ENCODE measurements at regions not wholly inside any gene's neighbourhood (a gene's known extent, or its start where the extent isn't known, plus 50 kb on each side); places are given as distances from the start of the nearest gene placed in this dataset.
"Not testable (repeated sequence)": the region's sequence is repeated elsewhere in the genome, so short reads cannot be mapped to it uniquely, and the experiment has no call there.

DNA sequence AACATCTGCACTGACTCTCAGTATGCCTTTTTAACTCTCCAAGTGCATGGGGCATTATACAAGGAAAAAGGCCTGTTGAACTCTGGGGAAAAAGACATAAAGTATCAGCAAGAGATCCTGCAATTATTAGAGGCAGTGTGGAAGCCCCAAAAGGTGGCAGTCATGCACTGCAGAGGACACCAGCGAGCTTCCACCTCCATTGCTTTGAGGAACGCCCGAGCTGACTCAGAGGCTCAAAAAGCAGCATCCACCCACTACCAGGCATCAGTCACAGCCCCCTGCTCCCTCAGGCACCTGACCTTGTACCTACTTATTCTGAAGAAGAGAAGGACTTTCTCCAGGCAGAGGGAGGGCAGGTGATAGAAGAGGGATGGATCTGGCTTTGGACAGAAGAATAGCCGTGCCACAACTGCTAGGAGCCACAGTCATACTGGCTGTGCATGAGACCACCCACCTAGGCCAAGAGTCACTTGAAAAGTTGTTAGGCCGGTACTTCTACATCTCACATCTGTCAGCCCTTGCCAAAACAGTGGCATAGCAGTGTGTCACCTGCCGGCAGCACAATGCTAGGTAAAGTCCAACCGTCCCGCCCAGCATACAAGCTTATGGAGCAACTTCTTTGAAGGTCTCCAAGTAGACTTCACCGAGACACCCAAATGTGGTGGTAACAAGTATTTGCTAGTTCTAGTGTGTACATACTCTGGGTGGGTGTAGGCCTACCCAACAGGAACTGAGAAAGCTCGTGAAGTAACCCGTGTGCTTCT is 439.1 kb upstream of the CA10 start:
- not testable (repeated sequence) for DNase-seq (ENCODE audit: extremely low read depth in 1 of 11, low read depth in 9 of 11, low spot score in 4 of 11)

DNA sequence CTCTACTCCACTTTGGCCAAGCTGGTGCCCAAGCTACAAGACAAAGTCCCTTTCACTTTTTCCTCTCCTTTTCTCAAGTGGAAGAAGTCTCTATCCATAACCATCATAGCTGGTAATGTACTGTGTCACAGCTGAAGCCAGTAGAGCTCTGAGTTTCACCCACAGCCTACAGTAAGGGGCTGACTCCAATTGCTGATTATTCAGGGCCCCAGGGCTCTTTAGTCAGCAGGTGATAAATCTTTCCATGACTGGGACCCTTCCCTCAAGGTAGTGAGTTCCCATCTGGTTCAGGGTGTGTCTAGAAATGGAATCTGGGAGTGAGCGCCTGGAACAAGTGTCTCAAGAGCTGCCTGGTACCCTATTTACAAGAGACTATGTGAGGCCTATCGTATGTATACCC is 436.0 kb upstream of the CA10 start:
- no peak for DNase-seq (ENCODE audit: extremely low read depth in 1 of 11, low read depth in 9 of 11, low spot score in 4 of 11)

GRCh38 chr17:52546990-52547389 is 388.5 kb upstream of the CA10 start:
- no peak for DNase-seq (ENCODE audit: extremely low read depth in 1 of 11, low read depth in 9 of 11, low spot score in 4 of 11)

- DNase-seq (ENCODE audit: extremely low read depth in 1 of 11, low read depth in 9 of 11, low spot score in 4 of 11), result no peak
These were observed 388.0 kb upstream of the CA10 start for GRCh38 chr17:52546493-52546892.

- DNase-seq (ENCODE audit: extremely low read depth in 1 of 11, low read depth in 9 of 11, low spot score in 4 of 11), result no peak
These were observed 378.9 kb upstream of the CA10 start for GRCh38 chr17:52537421-52537820.

- DNase-seq (ENCODE audit: extremely low read depth in 1 of 11, low read depth in 9 of 11, low spot score in 4 of 11), result no peak
These were observed 378.0 kb upstream of the CA10 start for GRCh38 chr17:52536489-52536888.

DNA sequence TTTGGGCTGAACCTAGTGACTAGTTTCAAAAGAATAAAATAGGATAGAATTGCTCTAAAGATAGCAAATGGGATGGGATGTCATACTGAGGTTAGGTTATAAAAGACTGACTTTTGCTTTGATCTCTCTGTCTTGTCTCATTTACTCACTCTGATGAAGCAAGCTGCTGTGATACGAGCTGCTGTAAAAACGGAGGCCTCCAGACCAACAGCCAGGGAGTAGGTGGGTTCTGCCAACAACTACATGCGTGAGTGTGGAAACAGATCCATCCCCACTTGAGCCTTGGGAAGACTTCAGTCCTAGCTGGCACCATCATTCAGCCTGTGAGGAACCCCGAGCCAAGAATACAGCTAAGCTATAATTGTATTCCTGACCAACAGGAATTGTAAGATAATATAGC is 373.9 kb upstream of the CA10 start:
- DNase-seq (ENCODE audit: extremely low read depth in 1 of 11, low read depth in 9 of 11, low spot score in 4 of 11), result no peak

GRCh38 chr17:52524096-52524637 is 365.7 kb upstream of the CA10 start:
- peak in 3 of 11 donors; percentile 1 to 6 (median 4) for DNase-seq (ENCODE audit: extremely low read depth in 1 of 11, low read depth in 9 of 11, low spot score in 4 of 11)

GRCh38 chr17:52517176-52517575 is 358.7 kb upstream of the CA10 start:
- DNase-seq (ENCODE audit: extremely low read depth in 1 of 11, low read depth in 9 of 11, low spot score in 4 of 11), result no peak

- no peak for DNase-seq (ENCODE audit: extremely low read depth in 1 of 11, low read depth in 9 of 11, low spot score in 4 of 11)
These were observed 357.4 kb upstream of the CA10 start for GRCh38 chr17:52515927-52516326.

GRCh38 chr17:52505601-52506000 is 347.1 kb upstream of the CA10 start:
- no peak for DNase-seq (ENCODE audit: extremely low read depth in 1 of 11, low read depth in 9 of 11, low spot score in 4 of 11)

DNA sequence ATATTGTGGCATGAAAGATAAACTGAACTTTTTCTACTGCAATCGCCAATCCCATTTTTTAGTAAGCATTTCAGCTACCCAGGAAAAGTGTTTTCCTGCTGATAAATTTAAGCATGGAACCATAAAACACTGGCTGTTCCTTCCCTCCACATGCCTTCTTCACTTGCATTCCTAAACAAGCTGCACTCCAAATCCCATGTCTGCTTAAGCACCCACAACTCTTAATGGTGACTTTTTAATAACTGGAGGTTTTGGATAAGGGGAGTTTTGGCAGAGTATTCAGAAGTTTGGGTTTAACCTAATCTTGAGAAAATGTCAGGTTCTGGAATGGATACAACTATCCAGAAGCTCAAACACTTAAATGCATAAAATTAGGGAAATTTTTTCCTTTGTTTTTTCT is 345.6 kb upstream of the CA10 start:
- DNase-seq (ENCODE audit: extremely low read depth in 1 of 11, low read depth in 9 of 11, low spot score in 4 of 11), result no peak

DNA sequence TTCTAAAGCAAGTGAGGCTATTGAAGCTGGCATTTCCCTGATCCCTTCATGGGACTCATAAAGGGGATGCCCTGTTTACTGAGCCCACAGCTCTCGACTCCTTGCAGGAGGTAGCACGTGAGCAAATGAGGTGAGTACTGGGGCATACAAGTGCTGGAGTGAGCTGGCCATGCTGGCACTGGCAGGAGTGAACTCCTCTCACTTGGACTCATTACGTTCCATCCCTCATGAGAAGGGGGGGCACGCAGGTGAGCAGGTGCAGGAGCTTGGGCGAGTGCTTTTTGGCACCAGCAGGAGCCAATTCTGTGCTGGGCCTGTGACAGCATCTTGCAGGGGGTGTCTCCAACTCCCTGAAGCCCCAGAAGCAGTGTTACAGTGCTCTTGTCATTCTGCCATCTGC is 337.1 kb upstream of the CA10 start:
- DNase-seq (ENCODE audit: extremely low read depth in 1 of 11, low read depth in 9 of 11, low spot score in 4 of 11), result no peak

DNA sequence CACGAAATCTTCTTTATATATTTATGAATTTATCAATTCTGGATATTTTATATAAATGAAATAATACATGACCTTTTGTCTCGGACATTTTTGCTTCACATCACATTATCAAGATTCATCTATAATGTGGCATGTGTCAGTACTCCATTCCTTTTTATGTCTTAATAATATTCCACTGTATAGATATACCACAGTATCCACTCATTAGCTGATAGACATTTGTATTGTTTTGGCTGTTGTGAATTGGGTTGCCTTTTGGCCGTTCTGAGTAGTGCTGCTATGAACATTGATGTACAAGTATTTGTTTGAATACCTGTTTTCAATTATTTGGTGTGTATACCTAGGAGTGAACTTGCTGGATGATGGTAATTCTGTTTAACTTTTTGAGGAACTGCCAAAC is 323.8 kb upstream of the CA10 start:
- no peak for DNase-seq (ENCODE audit: extremely low read depth in 1 of 11, low read depth in 9 of 11, low spot score in 4 of 11)

DNA sequence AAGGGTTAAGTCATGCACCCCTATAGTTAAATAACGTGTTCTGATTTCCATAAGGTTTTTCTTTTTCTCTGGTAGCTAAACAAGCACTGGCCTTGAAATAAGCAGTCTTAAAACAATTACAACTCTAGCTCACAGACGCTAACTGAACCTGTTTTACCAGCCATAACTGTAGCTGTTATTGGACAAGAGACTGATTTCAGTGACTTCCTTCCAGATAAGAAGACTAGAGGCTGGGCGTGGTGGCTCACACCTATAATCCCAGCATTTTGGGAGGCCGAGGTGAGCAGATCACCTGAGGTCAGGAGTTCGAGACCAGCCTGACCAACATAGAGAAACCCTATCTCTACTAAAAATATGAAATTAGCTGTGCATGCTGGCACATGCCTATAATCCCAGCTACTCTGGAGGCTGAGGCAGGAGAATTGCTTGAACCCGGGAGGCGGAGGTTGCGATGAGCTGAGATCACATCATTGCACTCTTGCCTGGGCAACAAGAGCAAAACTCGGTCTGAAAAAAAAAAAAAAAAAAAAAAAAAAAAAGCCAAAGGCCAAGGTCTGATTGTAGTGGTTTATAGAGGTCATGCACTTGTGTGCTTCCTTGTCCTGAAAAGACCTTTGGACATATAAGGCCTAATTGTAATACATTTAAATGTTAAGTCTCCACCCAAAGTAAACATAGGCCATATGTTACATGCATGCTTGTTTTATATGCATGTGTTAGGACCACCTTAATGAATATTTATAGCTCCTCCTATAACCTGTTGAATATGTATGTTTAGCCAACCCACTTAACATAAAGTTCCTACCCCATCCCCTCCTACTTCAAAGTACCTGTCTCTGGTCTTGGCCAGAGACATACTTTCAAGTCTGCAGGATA is 319.5 kb upstream of the CA10 start:
- no peak for DNase-seq (ENCODE audit: extremely low read depth in 1 of 11, low read depth in 9 of 11, low spot score in 4 of 11)

- no peak for DNase-seq (ENCODE audit: extremely low read depth in 1 of 11, low read depth in 9 of 11, low spot score in 4 of 11)
These were observed 318.3 kb upstream of the CA10 start for GRCh38 chr17:52476638-52477313.

GRCh38 chr17:52470553-52470952 is 312.0 kb upstream of the CA10 start:
- DNase-seq (ENCODE audit: extremely low read depth in 1 of 11, low read depth in 9 of 11, low spot score in 4 of 11), result no peak

GRCh38 chr17:52465407-52465806 is 306.9 kb upstream of the CA10 start:
- no peak for DNase-seq (ENCODE audit: extremely low read depth in 1 of 11, low read depth in 9 of 11, low spot score in 4 of 11)

GRCh38 chr17:52451294-52451861 is 292.9 kb upstream of the CA10 start:
- no peak for DNase-seq (ENCODE audit: extremely low read depth in 1 of 11, low read depth in 9 of 11, low spot score in 4 of 11)

Data from renal cortex interstitium (tissue), 11 donors.